ENCODE measurements at regions not wholly inside any gene's neighbourhood (a gene's known extent, or its start where the extent isn't known, plus 50 kb on each side); places are given as distances from the start of the nearest gene placed in this dataset.
"Not testable (repeated sequence)": the region's sequence is repeated elsewhere in the genome, so short reads cannot be mapped to it uniquely, and the experiment has no call there.

DNA sequence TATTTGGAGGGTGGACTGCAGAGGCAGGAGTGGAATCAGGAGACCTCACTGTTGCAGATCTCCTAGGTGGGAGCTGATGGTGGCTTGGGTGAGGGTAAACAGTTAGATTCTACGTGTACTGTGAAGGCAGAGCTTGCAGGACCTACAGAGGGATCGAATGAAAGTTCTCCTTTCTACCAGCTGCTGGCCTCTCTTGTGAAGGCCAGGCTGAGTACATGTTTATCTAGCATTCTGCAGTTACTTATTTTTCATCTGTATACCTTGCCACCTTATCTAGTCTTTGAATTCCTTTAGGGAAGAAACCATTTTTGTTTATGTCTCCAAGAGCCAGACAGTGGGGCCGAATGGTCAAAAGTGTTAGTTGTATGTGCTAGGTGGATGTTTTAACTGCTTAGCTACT, 57.6 kb downstream of the PTTG1 start:
- no peak for DNase-seq (ENCODE audit: low read depth)

DNA sequence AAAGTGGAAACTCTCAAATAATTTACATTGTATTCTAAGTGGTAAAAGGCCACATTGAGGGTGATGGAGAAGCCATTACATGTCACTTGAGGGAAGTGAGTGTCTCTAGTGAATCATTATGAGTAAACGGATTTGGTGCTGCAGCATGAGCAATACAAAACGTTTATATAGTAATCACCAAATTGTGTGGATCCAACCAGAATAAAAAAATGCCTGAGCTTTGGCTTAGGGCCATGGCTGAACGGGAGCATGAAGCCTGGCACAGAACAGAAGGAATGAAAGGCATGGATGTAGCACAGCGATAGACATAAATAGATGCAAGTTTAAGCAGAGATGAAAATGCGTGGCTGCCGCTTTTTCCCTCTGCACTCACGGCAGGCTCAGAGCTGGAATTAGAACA, 58.3 kb downstream of the PTTG1 start:
- peak; percentile 88 for DNase-seq (ENCODE audit: low read depth)

DNA sequence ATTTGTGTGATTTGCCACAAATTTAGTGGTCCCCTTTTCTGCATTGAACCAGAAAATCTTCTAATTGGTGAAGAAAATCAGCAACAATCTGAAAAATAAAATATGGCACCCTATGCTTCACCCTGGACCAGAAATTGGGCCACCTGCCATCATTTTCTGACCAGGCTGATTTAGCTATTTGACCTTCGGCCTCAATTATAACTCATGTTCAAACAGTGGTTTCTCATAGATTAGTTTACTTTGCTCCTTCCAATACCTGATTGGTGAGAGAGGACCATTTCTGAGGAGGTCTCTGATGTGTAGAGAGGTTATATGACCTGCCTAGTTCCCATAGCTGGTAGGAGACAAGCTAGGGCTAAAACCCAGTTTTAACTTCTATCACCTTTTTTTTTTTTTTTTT, 59.0 kb downstream of the PTTG1 start:
- no peak for DNase-seq (ENCODE audit: low read depth)

DNA sequence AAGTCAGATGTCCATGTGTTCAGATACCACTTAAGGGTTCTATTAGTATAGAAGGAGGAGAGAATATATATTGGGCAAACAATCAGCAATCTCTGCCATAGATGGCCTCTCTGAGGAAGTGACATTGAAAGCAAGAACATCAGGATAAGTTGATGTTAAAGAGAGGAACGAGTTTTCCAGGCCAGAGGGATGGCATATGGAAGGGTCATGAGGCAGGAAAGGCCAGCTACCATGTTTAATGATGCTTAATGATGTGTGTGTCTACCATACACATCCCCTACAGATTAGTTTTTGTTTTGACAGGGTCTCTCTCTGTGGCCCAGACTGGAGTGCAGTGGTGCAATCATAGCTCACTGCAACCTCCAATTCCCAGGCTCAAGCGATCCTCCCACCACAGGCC, 63.0 kb downstream of the PTTG1 start:
- no peak for DNase-seq (ENCODE audit: low read depth)

DNA sequence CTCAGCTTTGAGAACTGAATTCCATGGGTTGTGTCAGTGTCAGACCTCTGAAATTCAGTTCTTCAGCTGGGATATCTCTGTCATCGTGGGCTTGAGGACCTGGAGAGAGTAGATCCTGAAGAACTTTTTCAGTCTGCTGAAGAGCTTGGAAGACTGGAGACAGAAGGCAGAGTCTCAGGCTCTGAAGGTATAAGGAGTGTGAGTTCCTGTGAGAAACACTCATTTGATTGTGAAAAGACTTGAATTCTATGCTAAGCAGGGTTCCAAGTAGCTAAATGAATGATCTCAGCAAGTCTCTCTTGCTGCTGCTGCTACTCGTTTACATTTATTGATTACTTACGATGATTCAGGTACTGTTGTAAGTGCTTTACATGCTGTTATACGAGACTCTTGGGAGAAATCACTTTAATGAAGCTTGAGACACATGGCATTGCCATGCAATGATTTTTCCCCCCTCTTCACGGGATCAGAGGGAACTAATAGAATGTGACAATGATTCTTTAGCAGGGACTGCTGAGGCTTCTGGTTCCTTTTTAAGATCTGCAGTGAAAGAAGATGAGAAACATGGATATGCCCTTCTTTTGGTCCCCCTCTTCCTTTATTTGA, 63.8 kb downstream of the PTTG1 start:
- DNase-seq (ENCODE audit: low read depth): no peak

DNA sequence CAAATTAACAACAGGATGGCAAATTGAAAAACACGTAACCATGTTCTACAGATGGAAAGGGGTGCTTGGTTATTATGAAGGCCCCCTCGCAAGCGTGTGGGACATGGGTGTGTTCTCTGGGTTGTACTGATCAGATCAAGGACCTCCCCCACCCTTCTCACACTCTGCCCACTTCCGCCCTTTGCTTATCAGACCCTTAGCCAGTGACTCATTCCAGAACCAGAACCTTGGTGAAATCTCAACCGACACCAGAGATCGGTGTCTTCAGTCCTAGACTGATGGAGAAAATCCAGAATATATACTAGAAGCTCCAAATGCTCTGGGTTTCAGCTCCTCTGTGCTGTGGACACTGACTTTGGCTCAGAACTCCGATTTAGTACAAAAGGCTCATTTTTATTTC, 64.9 kb downstream of the PTTG1 start:
- DNase-seq (ENCODE audit: low read depth): no peak

DNA sequence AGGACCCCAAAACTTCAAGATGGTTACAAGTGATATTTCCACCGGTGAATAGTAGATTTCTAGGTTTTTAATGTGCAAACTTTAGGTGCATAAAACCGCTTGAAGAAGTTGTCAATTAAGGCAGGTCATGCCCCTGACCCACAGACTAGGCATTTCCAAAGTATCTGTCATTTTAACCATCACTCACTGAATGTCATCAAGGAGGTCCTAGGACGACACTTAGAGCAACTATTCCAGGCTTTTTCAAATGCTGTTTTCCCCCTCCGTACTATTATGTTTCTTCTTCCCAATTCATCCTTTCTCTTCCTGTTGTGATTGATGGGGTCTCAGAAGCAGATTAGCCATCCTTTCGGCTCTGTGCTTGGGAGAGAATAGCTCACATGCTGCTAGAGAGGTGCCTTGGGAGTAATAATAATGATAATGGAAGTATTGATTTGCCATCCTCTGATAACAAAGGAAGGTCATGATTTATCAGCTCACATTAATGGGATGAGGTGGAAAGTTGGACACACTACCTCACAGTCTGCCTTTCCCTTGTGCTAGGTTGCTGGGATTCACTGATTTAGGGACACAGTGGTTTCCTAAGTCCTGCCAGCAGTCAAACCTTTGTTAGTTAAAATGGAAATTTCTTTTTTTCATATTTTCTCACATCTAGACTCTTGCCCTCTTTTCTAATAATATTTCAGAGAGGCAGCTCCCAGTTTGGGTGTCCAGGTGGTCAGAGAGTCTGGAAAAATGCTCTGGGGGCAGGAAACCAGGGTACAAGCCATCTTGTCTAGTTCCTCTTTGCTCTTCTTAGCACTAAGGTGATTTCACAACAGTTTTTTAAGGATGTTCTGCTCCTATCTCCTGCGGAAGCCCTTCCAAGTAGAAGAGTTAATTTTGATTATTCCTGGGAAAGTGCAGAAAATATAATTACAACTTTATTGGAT, 67.0 kb downstream of the PTTG1 start:
- no peak for DNase-seq (ENCODE audit: low read depth)

DNA sequence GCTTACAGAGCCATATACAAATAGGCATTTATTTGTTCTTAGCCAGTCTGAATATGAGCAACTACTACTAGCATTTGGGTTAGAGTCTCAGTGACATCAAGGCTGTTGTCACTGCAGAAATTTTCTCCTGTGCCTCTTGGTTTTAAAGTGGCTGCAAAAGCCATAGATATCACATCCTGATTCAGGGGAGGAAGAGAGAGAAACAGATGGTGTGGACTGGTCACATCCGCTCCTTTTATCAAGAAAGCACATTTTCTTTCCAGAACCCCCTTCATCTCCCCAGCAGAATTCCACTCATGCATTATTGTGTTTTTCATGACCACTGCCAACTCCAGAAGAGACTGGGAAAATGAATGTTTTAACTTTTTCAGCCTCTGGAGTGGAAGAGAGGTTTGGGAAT, 69.8 kb downstream of the PTTG1 start:
- DNase-seq (ENCODE audit: low read depth): no peak

DNA sequence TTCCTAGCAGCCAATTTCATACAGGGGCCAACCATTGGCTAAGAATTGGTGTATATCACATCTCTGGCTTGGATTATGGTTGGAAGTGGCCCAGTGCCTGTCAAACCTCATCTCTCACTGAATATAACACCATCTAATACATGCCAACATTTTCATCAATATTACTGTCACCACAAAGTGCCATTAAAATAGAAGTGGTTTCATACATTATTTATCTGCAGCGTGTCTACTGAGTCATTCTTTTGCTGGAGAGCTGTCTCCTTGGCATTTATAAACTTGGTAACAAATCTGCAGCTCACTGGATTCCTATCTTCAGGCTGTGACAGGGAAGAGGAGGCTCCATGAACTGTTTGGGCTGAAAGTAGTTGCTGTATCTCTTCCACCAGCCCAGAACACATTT, 70.9 kb downstream of the PTTG1 start:
- peak; percentile 63 for DNase-seq (ENCODE audit: low read depth)

DNA sequence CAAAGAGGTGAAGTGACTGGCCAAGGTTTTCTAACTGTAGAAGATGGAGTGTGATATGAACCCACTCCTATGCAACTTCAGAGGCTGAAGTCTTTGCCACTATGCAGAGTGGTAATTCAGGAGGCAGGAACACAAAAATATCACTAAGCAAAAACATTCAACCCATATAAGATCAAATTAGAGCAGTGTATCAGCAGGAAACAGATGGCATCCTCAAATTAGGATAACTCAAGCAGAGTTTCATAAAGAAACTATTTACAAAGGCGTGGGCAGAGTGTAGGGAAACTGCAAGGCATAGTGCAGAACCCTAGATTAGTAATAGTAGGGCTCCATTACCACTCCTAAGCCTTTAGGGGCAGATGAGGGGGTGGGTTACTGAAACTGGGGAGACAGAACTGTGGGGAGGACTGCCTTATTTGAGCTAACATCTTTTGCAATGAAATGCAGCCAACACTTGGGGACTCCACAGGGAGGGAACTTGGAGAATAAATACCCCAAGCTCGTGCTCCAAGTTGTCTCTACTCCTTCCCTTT, 72.2 kb downstream of the PTTG1 start:
- DNase-seq (ENCODE audit: low read depth): no peak

DNA sequence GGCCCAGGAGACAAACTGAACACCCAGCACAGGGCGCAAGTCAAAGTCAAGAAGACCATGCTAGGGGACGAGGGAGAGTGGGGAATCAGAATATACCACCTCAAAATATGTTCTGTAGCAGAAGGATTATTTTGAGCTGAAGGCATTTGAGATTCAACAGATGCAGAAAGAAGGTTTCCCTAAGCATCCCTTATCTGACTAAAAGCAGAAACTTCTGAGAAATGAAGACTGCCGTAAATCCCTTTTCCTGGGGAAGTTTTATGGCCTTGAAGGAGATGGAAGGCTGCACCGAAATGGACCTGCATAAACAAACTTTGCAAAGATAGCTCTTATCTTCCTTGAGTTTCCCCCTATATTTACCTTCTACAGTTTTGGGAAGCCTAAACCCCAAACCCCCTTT, 72.8 kb downstream of the PTTG1 start:
- no peak for DNase-seq (ENCODE audit: low read depth)

DNA sequence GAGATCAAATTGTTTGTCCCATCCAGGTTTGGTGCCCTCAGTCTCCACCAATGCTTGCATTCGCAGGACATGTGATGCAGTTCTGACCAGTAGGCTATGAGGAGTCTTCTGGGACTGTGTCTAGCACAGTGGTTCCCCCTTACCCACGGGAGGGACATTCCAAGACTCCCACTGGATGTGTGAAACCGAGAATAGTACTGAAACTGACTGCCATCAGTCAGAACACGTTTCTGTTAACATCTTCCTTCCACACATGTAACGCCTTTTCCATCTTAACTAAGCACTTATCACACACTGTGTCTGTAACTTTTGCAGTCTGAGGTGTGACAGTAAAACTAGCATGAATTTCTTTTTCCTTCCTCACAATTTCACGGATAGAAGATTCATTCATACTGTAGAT, 74.7 kb downstream of the PTTG1 start:
- no peak for DNase-seq (ENCODE audit: low read depth)

DNA sequence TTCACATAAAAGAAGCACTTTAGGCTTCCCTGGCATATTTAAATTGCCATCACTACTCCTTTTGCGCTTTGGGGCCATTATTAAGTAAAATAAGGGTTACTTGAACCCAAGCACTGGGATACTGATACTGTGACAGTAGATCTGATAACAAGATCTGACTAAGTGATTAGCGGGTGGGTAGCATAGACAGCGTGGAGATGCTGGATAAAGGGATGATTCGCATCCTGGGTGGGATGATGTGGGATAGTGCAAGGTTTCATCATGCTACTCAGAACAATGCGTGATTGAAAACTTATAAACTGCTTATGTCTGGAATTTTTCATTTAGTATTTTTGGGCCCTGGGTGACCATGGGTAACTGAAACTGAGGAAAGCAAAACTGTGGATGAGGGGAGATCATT, 75.1 kb downstream of the PTTG1 start:
- DNase-seq (ENCODE audit: low read depth): peak; percentile 52

DNA sequence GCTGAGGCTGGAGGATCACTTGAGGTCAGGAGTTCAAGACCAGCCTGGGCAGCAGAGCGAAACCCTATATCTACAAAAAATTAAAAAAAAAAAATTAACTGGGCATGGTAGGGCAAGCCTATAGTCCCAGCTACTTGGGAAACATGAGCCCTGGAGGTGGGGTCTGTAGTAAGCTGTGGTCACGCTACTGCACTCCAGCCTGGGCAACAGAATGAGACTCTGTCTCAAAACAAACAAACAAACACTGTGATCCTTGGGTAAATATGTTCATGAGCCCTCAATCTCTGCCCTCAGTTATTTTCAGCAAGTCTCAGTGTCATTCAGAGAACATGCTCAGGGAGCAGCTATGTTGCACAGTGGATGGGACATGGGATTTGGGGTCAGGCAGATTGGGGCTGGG, 76.2 kb downstream of the PTTG1 start:
- DNase-seq (ENCODE audit: low read depth): no peak

DNA sequence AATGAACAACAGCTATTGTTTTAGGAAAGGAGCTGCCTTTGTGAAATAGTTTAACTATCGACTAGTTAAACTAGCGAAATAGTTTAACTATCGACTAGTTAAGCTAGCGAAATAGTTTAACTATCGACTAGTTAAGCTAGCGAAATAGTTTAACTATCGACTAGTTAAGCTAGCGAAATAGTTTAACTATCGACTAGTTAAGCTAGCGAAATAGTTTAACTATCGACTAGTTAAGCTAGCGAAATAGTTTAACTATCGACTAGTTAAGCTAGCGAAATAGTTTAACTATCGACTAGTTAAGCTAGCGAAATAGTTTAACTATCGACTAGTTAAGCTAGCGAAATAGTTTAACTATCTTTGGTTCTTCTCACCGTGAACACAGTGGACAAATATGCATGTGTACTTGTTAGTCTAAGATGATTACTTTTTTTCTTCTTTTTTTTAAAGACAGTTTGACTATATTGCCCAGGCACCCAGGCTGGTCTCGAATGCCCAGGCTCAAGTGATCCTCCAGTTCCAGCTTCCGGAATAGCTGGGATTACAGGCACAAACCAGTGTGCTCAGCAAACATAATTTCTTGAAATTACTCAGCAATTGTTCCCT, 76.9 kb downstream of the PTTG1 start:
- DNase-seq (ENCODE audit: low read depth): not testable (repeated sequence)

DNA sequence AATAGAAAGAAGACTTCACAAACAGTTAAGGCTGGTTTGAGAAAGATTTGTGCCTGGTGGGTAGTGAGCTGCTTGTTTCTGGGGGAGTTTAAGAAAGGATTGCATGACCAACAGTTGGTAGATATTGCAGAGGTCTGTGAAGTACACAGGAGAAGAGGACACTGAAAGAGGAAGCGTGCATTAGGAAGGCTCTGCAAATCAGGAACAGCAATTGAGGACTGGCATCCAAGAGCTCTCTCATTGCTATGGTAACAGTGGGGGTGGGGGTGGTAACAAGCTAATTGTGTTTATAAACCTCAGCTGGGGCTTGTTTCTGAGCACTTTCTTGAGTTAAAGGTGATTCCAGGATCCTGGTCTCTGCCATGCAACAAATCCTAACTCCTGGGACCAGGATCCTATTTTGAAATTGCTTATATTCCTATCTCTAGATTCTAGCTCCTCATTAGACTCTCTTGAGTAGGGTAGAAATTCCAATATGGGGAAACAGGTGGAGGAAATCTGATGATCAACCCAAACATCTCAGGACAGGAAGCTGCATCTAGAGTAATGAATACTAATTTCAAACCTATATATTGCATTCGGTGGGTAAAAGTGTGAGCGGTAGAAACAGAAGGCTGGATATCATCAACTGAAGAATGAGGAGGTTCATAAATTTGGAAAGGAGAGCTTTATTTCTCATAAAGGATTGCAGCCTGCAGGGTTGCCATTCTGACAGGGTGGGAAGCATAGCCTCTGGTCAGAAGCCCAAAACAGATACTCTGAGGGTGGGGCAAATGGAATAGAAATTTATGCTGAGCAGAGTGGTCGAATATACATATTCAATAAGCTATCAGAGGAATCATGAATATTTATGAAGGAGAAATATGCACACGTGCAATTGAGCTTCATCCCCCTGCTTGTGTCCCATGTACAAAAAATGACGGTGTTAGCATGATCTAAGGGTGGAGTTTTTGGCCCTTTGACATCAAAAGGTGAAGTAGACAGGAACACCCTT, 79.4 kb downstream of the PTTG1 start:
- DNase-seq (ENCODE audit: low read depth): no peak

DNA sequence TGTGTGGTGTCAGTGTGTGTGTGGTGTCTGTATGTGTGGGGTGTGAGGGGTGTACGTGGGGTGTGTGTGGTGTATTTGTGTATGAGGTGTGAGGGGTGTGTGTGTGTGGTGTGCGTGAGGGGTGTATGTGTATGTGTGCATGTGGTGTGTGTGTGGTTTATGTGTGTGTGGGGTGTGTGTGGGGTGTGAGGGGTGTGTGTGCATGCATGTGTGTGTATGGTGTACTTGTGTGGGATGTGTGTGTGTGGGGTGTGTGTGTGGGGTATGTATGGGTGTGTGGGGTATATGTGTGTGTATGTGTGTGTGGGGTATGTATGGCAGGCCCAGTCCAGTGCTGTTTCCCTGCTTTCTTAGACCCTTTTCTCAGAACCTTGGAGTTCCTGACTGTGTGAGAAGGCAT, 83.3 kb downstream of the PTTG1 start:
- DNase-seq (ENCODE audit: low read depth): no peak

DNA sequence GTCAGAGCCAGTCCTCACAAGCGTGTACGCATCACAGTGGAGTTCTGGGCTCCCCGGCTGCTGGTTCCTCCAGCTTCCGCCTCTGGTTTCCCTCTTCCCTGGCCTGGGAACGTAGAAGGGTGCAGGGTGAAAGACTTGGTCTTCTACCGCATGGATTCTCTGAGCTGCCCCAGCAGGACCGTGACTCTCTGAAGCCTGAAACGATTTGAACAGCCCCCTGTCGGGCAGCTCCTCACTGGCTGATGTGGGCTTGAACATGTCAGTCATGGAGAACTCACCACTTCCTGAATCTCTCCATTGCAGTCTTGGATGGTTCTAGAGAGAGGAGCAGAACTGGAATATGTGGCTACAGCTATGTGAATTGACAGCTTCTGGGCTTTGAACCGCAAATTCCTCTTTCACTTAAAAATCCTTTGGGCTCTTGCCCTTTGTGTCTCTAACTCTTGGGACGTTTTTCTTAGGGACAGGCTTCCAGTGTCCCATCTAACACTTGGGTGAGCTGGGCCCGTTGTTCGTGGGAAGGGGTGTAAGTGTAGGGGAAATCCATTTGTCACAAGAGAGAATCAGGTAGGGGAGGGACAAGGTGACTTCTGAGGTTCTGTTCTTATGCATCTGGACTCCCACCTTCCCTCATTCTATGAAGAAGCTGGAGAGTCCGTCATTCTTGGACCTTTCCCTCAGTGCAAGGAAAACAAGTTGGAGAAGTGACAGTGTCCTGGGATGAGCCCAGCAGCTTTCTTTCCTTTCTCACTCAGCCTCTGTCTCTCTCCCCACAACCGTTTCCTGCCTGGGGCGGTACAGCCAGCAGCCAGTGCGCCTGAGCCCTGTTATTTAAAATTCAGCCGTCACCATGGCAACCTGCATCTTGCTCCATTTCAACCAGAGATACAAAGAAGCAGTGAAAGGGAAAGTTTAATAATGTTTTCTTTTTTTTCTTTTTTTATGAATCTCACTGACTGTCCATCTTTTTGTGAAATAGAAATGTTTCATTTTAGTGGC, 84.7 kb downstream of the PTTG1 start:
- DNase-seq (ENCODE audit: low read depth): peak; percentile 70

DNA sequence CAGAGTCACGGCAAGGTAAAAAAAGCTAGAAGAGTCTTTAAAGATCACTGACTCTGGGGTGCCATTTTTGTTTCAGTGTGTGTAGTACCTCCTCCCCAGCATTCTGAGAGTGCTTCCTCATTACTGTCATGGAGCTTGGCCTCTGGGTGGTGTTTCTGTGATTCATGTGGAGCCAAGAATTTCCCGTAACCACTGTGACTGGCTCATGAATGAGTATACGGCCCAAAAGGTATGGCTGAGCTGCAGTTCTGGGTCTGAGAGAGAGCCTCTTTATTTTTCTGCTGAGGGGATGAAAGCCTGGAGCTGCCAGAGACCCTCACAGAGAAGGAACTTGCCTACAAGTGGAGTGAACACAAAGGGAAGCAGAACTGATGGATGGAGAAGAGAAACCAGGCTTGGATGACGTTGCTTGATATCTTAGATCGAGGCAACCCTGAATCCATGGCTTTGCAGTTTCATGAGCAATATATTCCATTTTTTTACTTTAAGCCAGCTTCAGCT, 85.6 kb downstream of the PTTG1 start:
- DNase-seq (ENCODE audit: low read depth): peak; percentile 54

DNA sequence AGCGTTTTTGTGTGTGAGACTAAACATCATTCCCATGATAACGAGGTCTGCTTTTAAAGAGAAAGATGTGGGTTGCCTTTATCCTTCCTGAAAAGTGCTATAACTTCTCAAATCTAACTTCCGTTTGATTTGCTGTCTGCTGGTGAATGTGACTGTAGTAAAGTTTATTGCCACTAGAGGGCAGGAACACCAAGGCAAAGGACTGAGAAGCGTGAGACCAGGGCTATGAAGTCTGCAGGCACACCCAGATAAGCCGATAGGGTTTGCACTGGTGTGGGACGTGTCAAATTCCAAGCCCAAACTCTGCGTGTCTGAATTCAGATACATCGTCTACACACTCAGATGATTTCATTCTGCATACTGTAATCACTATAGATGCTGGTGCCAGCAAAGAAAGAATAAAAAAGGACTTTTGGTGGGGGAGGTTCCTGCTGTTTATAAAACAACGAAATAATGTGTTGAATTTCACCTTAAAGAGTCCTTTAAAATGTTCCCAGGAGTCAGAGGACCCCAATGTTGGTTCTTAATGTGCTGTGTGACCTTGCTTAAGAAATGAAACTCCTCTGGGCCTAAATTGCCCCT, 87.2 kb downstream of the PTTG1 start:
- DNase-seq (ENCODE audit: low read depth): peak; percentile 82

Data from EH (cell line).